ENCODE measurements at regions not wholly inside any gene's neighbourhood (a gene's known extent, or its start where the extent isn't known, plus 50 kb on each side); places are given as distances from the start of the nearest gene placed in this dataset.

- TF ChIP-seq TRIM28 (IDR thresholded peaks at IDR 0.05; ENCODE audit: borderline replicate concordance, low read length) (no peak), ZBTB1 (tag by site-specific recombination; IDR thresholded peaks at IDR 0.05) (no peak), ZNF274 (IDR thresholded peaks at IDR 0.05; ENCODE audit: low read length) (no peak), ZNF274 (tag by site-specific recombination; IDR thresholded peaks at IDR 0.05; ENCODE audit: borderline replicate concordance) (no peak), TCF7L2 (IDR thresholded peaks at IDR 0.05; ENCODE audit: borderline replicate concordance, low read depth, low read length) (no peak), PATZ1 (tag by site-specific recombination; IDR thresholded peaks at IDR 0.05) (no peak), PRDM6 (tag by site-specific recombination; IDR thresholded peaks at IDR 0.05) (no peak)
These were observed 79.8 kb upstream of the FHL2 start for GRCh38 chr2:105478670-105479069.
